HCT116 (cell line): ENCODE measurements at regions not wholly inside any gene's neighbourhood (a gene's known extent, or its start where the extent isn't known, plus 50 kb on each side); places are given as distances from the start of the nearest gene placed in this dataset.

Experiments used
- ATAC-seq: fragments of 200-7000 bp; cut with Tn5 transposase; 2 replicates; pipeline ENCODE4 v1.9.1; 2020; ENCODE audit warnings: mild to moderate bottlenecking, moderate library complexity
- BruUV-seq: library from RNA; stranded (reverse); fragments of 400-500 nt; replicated peaks from 2 replicates; lab custom pipeline; 2021; lab: Mats Ljungman, UMichigan
- CTCF ChIA-PET: fragments of 300-600 bp; sonication (Branson Sonifier 250); formaldehyde crosslinking; loops from one replicate; lab custom pipeline; 2021; ENCODE audit warnings: antibody characterized with exemption; lab: Charles Lee
- POLR2A ChIA-PET: fragments of 300-600, 350-600 bp; sonication (Branson Sonifier 250); formaldehyde crosslinking; loops from one replicate; lab custom pipeline; 2021; ENCODE audit warnings: antibody characterized with exemption; lab: Charles Lee
- RAD21 ChIA-PET, 2 experiments: fragments of 300-600 bp; sonication (Branson Sonifier 250); formaldehyde crosslinking; loops; one replicate each; lab custom pipeline; 2023; ENCODE audit warnings: low total read pairs in 2 of 2; ENCODE audit not compliant: uncharacterized antibody in 2 of 2, unreplicated experiment in 2 of 2, low non-redundant PET in 1 of 2; lab: Charles Lee
- DNase-seq: peaks from one replicate; pipeline ENCODE4 v3.0.0-alpha.2; 2010; ENCODE audit warnings: low read depth, low spot score
- H2AFZ ChIP-seq: fragments of 200-600 bp; shearing (Covaris generic), sonication (generic); 2 replicates; pipeline ENCODE4 v1.6.1; 2017; ENCODE audit warnings: low read depth, mixed run types, mixed read lengths, antibody characterized with exemption, low read length; ENCODE audit not compliant: poor library complexity, severe bottlenecking
- H3K27ac ChIP-seq: 2 replicates; pipeline ENCODE4 v1.5.1; 2012; ENCODE audit warnings: low read depth, low read length
- H3K27me3 ChIP-seq: fragments of 200-600 bp; sonication (generic); 2 replicates; pipeline ENCODE4 v1.6.1; 2016; ENCODE audit warnings: mixed run types, low read length, mixed read lengths; ENCODE audit not compliant: insufficient read depth
- H3K36me3 ChIP-seq, 2 experiments: fragments of 200-500 bp in 1 of 2; fragments of 200-600 bp in 1 of 2; sonication (Bioruptor generic) in 1 of 2; sonication (generic) in 1 of 2; 2 replicates each; pipeline versions ENCODE4 v1.5.1 to v1.6.1; 2014 to 2016; ENCODE audit warnings: low read length in 2 of 2, inconsistent platforms in 1 of 2, mixed read lengths in 1 of 2, mixed run types in 1 of 2; ENCODE audit not compliant: insufficient read depth in 2 of 2, control insufficient read depth in 1 of 2
- H3K4me1 ChIP-seq, 2 experiments: fragments of 200-600 bp in 1 of 2; sonication (generic) in 1 of 2; 2 replicates each; pipeline versions ENCODE4 v1.5.1 to v1.6.1; 2012 to 2017; ENCODE audit warnings: low read length in 2 of 2, inconsistent platforms in 1 of 2, mild to moderate bottlenecking in 1 of 2, mixed read lengths in 1 of 2, mixed run types in 1 of 2, moderate library complexity in 1 of 2; ENCODE audit not compliant: insufficient read depth in 2 of 2, control insufficient read depth in 1 of 2
- H3K4me2 ChIP-seq: fragments of 200-600 bp; sonication (generic); 2 replicates; pipeline ENCODE4 v1.6.1; 2017; ENCODE audit warnings: mixed run types, low read length, mixed read lengths
- H3K4me3 ChIP-seq, 2 experiments: fragments of 200-600 bp in 1 of 2; sonication (generic) in 1 of 2; replicated peaks in 1 of 2; 2 replicates each; pipeline ENCODE4 v1.5.1; 2011 to 2016; ENCODE audit warnings: low read length in 2 of 2, control low read depth in 1 of 2, low read depth in 1 of 2, mild to moderate bottlenecking in 1 of 2, mixed read lengths in 1 of 2, mixed run types in 1 of 2
- H3K79me2 ChIP-seq: fragments of 200-600 bp; sonication (generic); 2 replicates; pipeline ENCODE4 v1.6.1; 2017; ENCODE audit warnings: mild to moderate bottlenecking, mixed run types, low read length, moderate library complexity, mixed read lengths; ENCODE audit not compliant: insufficient read depth
- H3K9ac ChIP-seq: fragments of 200-600 bp; sonication (generic); 2 replicates; pipeline ENCODE4 v1.6.1; 2016; ENCODE audit warnings: low read length, mixed read lengths
- H3K9me2 ChIP-seq: fragments of 200-600 bp; sonication (generic), shearing (Covaris generic); 2 replicates; pipeline ENCODE4 v1.6.1; 2017; ENCODE audit warnings: mixed run types, mild to moderate bottlenecking, moderate library complexity; ENCODE audit not compliant: insufficient read depth
- H3K9me3 ChIP-seq, 2 experiments: fragments of 200-500 bp in 1 of 2; fragments of 200-600 bp in 1 of 2; sonication (Bioruptor generic) in 1 of 2; sonication (generic) in 1 of 2; 2 replicates each; pipeline ENCODE4 v1.6.1; 2014 to 2017; ENCODE audit warnings: low read length in 2 of 2, mixed read lengths in 2 of 2, inconsistent platforms in 1 of 2, low read depth in 1 of 2, mild to moderate bottlenecking in 1 of 2, mixed run types in 1 of 2, moderate library complexity in 1 of 2; ENCODE audit not compliant: control insufficient read depth in 1 of 2, insufficient read depth in 1 of 2
- H4K20me1 ChIP-seq: fragments of 200-600 bp; sonication (generic), shearing (Covaris generic); 2 replicates; pipeline ENCODE4 v1.6.1; 2017; ENCODE audit warnings: mixed run types, mild to moderate bottlenecking, moderate library complexity; ENCODE audit not compliant: insufficient read depth
- ELF1 ChIP-seq: IDR thresholded peaks from 2 replicates; pipeline ENCODE4 v1.6.1; 2012; ENCODE audit warnings: low read depth, borderline replicate concordance
- FOSL1 ChIP-seq: IDR thresholded peaks from 2 replicates; pipeline ENCODE4 v1.6.1; 2012; ENCODE audit warnings: low read depth
- JUND ChIP-seq: IDR thresholded peaks from 2 replicates; pipeline ENCODE4 v1.6.1; 2012
- RAD21 ChIP-seq: IDR thresholded peaks from 2 replicates; pipeline ENCODE4 v1.6.1; 2012; ENCODE audit warnings: low read depth, mild to moderate bottlenecking
- SIN3A ChIP-seq: IDR thresholded peaks from 2 replicates; pipeline ENCODE4 v1.6.1; 2012; ENCODE audit warnings: low read depth
- SRF ChIP-seq: IDR thresholded peaks from 2 replicates; pipeline ENCODE4 v1.6.1; 2012; ENCODE audit warnings: low read depth
- YY1 ChIP-seq: IDR thresholded peaks from 2 replicates; pipeline ENCODE4 v1.6.1; 2011; ENCODE audit warnings: low read length, low read depth, moderate library complexity, mild to moderate bottlenecking; ENCODE audit not compliant: insufficient replicate concordance; ENCODE audit errors: extremely low read depth
- ZFX ChIP-seq: fragments of 450-650 bp; IDR thresholded peaks from 2 replicates; pipeline ENCODE4 v1.6.1; 2017
- intact Hi-C: fragments of 100-400 bp; cut with micrococcal nuclease; formaldehyde crosslinking; loops from 2 replicates; pipeline ENCODE4 v1.10.0; 2022
- TF ChIP-seq, protein P1 (sequence below): IDR thresholded peaks from 2 replicates; pipeline ENCODE4 v1.6.1; 2012
- TF ChIP-seq, protein P2 (sequence below), 3 experiments: fragments of 200-600 bp in 1 of 3; sonication (generic) in 1 of 3; IDR thresholded peaks in 2 of 3; conservative IDR thresholded peaks in 1 of 3; 2 replicates each; pipeline ENCODE4 v1.5.1; 2012 to 2017; ENCODE audit warnings: low read depth in 2 of 3, low read length in 2 of 3, antibody characterized with exemption in 1 of 3, borderline replicate concordance in 1 of 3, control low read depth in 1 of 3, mild to moderate bottlenecking in 1 of 3, mixed read lengths in 1 of 3, mixed run types in 1 of 3, moderate library complexity in 1 of 3; ENCODE audit not compliant: insufficient read depth in 1 of 3

DNA sequence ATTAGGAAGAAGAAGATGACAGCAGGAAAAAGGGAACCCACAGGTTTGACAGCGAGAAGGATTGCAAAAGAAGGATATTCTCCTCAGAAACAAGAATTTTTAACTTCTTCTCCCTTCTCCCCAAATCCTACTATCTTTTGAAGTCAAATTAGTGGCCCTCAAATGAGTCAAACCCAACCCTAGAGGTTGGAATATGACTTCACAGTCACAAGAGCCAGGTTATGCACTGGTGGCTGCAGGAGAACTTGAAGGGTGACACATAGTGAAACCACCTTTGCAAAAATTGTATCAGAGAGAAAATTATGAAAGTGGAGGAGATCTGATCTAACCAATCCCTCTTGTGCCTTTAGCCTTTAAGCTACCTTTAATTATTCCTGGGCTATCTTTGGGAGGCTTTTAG, 386.2 kb upstream of the CCDC196 start (continued):
- TF ChIP-seq, protein P1, sequence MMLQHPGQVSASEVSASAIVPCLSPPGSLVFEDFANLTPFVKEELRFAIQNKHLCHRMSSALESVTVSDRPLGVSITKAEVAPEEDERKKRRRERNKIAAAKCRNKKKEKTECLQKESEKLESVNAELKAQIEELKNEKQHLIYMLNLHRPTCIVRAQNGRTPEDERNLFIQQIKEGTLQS = no peak
- TF ChIP-seq JUND = no peak
- no peak for TF ChIP-seq SRF
- no peak for TF ChIP-seq ELF1
- no peak for TF ChIP-seq SIN3A
- no peak for TF ChIP-seq RAD21
- no peak for TF ChIP-seq ZFX

DNA sequence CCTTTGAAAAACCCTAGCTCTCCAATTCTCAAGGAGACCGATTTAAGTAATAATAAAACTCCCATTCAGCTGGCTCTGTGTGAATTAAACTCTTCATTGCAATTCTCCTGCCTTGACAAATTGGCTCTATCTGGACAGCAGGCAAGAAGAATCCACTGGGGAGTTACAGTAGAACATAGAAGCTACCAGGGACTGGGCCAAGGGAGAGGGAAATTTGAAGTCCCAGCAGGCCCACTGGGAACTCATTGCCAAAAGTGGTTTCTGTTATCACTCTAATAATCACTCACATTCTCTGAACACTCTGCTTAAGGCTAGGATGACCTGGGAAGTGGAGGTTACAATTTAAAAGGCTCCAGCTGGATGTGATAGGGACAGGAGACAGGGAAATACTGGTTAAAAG, 384.5 kb upstream of the CCDC196 start:
- no peak overlapping the region for H3K4me3 ChIP-seq
- H3K9me2 ChIP-seq = no peaks in the 10 kb centered on the region
- H3K4me1 ChIP-seq = peaks cover 7 to 9% of the 10 kb centered on the region in 2 experiments
- no peak overlapping the region for H3K9ac ChIP-seq
- no peaks in the 10 kb centered on the region for H4K20me1 ChIP-seq
- no peak overlapping the region for H3K4me2 ChIP-seq
- no peak for DNase-seq
- BruUV-seq = no TSS peak
- no peak for ATAC-seq
- CTCF ChIA-PET = no interaction called here
- no peaks in the 10 kb centered on the region for H3K36me3 ChIP-seq
- H3K27me3 ChIP-seq = peaks cover 3% of the 10 kb centered on the region; the same call in 1 of the 2 replicates
- H3K79me2 ChIP-seq = no peaks in the 10 kb centered on the region
- TF ChIP-seq YY1 (no peak), FOSL1 (no peak)
- TF ChIP-seq, protein P2, sequence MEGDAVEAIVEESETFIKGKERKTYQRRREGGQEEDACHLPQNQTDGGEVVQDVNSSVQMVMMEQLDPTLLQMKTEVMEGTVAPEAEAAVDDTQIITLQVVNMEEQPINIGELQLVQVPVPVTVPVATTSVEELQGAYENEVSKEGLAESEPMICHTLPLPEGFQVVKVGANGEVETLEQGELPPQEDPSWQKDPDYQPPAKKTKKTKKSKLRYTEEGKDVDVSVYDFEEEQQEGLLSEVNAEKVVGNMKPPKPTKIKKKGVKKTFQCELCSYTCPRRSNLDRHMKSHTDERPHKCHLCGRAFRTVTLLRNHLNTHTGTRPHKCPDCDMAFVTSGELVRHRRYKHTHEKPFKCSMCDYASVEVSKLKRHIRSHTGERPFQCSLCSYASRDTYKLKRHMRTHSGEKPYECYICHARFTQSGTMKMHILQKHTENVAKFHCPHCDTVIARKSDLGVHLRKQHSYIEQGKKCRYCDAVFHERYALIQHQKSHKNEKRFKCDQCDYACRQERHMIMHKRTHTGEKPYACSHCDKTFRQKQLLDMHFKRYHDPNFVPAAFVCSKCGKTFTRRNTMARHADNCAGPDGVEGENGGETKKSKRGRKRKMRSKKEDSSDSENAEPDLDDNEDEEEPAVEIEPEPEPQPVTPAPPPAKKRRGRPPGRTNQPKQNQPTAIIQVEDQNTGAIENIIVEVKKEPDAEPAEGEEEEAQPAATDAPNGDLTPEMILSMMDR (IDR thresholded peaks at IDR 0.05 in 2 of 3, conservative IDR thresholded peaks at IDR 0.05 in 1 of 3; ENCODE audit: borderline replicate concordance in 1 of 3, insufficient read depth in 1 of 3, low read depth in 2 of 3, low read length in 2 of 3) = no peak
- H3K9me3 ChIP-seq = no peaks in the 10 kb centered on the region
- RAD21 ChIA-PET = no interaction called here
- intact Hi-C loops = no loop called here
- no peak overlapping the region for H2AFZ ChIP-seq
- POLR2A ChIA-PET = no interaction called here
- H3K27ac ChIP-seq = no peak overlapping the region
